ENCODE measurements at regions not wholly inside any gene's neighbourhood (a gene's known extent, or its start where the extent isn't known, plus 50 kb on each side); places are given as distances from the start of the nearest gene placed in this dataset.

DNA sequence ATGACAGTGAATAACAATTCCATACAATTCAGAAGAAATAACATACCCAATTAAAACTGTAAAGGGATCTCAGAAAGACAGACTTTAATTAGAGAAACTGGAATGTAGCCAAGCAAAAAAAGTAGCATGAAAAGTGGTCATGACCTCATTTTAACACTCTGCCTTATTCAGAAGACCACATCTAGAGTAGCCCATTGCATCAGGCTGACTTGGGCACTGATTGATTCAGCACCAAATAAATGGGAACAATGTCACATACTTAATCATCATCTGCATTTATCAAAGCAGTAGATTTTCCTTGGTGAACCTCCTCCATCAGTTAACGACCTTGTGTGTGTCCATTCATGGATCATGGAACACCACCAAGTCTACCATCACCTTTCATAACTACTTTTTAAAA, 992.1 kb downstream of the NR2F1-AS1 start:
- TF ChIP-seq CTCF (conservative IDR thresholded peaks at IDR 0.05), result no peak
- TF ChIP-seq ZFX (IDR thresholded peaks at IDR 0.05), result no peak
